Activated T-cell treated with anti-CD3 and anti-CD28 coated beads, Interleukin-2, amount 50 U/mL, for 24 hours (primary cell): ENCODE measurements at regions not wholly inside any gene's neighbourhood (a gene's known extent, or its start where the extent isn't known, plus 50 kb on each side); places are given as distances from the start of the nearest gene placed in this dataset.

Source experiments
- DNase-seq: peaks from one replicate; pipeline ENCODE4 v3.0.0-alpha.2; 2020
- H3K27ac Mint-ChIP-seq: 2 replicates; pipeline ENCODE4 v1.8.0; 2020; ENCODE audit warnings: mild to moderate bottlenecking, mixed read lengths
- H3K27me3 Mint-ChIP-seq: 2 replicates; pipeline ENCODE4 v1.8.0; 2020; ENCODE audit warnings: mixed read lengths
- H3K36me3 Mint-ChIP-seq: 2 replicates; pipeline ENCODE4 v1.8.0; 2020; ENCODE audit warnings: low read depth, mixed read lengths
- H3K4me1 Mint-ChIP-seq: 2 replicates; pipeline ENCODE4 v1.8.0; 2020; ENCODE audit warnings: low read depth, mixed read lengths
- H3K4me3 Mint-ChIP-seq: 2 replicates; pipeline ENCODE4 v1.8.0; 2020; ENCODE audit warnings: mild to moderate bottlenecking, moderate library complexity, mixed read lengths
- H3K9me3 Mint-ChIP-seq: 2 replicates; pipeline ENCODE4 v1.8.0; 2020; ENCODE audit warnings: mixed read lengths

GRCh38 chr7:85478530-85478929 lies 291.7 kb upstream of the SEMA3D start:
- DNase-seq = no peak
- no peaks in the 10 kb centered on the region for H3K36me3 Mint-ChIP-seq
- H3K27me3 Mint-ChIP-seq = no peaks in the 10 kb centered on the region
- H3K4me3 Mint-ChIP-seq = no peak overlapping the region
- H3K4me1 Mint-ChIP-seq = no peaks in the 10 kb centered on the region
- peaks cover 4% of the 10 kb centered on the region for H3K9me3 Mint-ChIP-seq
- no peak overlapping the region for H3K27ac Mint-ChIP-seq

DNA sequence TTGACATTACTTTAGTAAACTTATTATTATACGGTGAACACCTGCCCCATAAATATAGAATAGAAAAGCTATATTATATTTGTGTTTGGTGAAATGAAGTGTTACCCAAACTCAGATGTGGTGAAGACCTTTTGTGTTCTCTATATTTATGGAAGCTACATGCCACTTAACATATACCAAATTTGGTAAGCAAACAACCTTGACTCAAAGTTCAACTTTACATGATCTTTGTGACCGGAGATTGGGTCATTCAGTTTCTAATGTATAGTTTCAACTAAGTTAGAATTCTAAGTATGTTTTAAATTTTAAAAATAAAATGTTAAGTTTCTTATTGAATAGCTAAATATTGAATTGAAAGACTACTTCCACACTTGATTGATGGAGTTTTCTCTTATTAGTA lies 288.6 kb upstream of the SEMA3D start:
- Mint-ChIP-seq H3K4me3 (no peak overlapping the region), H3K27ac (no peak overlapping the region), H3K36me3 (no peaks in the 10 kb centered on the region), H3K4me1 (peaks cover 11% of the 10 kb centered on the region), H3K27me3 (no peaks in the 10 kb centered on the region), H3K9me3 (peaks cover 8% of the 10 kb centered on the region)
- DNase-seq = no peak

DNA sequence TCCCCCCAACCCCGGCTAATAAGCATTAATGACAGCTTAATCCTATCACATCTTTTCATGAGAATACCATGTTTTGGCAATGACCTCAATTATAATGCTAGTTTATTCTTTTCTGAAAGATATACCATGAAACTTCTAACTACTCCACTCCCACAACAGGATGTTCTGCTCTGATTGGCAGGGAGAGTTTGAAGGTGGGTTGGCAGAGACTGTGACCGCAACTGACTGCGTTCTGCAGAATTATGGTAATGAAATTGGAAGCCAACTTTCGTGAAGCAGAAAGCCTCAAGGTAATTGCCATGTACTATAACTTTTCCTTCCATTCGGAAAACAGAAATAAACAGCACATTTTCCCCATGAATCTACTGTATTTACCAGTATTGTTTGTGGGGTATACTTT lies 288.2 kb upstream of the SEMA3D start:
- no peak overlapping the region for H3K27ac Mint-ChIP-seq
- peaks cover 6% of the 10 kb centered on the region for H3K9me3 Mint-ChIP-seq
- no peak for DNase-seq
- H3K4me3 Mint-ChIP-seq = no peak overlapping the region
- H3K27me3 Mint-ChIP-seq = no peaks in the 10 kb centered on the region
- H3K4me1 Mint-ChIP-seq = peaks cover 11% of the 10 kb centered on the region
- H3K36me3 Mint-ChIP-seq = no peaks in the 10 kb centered on the region

- DNase-seq = no peak
- no peaks in the 10 kb centered on the region for H3K36me3 Mint-ChIP-seq
- peaks cover 11% of the 10 kb centered on the region for H3K4me1 Mint-ChIP-seq
- H3K27ac Mint-ChIP-seq = no peak overlapping the region
- H3K9me3 Mint-ChIP-seq = peaks cover 5% of the 10 kb centered on the region
- no peaks in the 10 kb centered on the region for H3K27me3 Mint-ChIP-seq
- no peak overlapping the region for H3K4me3 Mint-ChIP-seq
Observed at GRCh38 chr7:85474234-85474633, 287.4 kb upstream of the SEMA3D start.

DNA sequence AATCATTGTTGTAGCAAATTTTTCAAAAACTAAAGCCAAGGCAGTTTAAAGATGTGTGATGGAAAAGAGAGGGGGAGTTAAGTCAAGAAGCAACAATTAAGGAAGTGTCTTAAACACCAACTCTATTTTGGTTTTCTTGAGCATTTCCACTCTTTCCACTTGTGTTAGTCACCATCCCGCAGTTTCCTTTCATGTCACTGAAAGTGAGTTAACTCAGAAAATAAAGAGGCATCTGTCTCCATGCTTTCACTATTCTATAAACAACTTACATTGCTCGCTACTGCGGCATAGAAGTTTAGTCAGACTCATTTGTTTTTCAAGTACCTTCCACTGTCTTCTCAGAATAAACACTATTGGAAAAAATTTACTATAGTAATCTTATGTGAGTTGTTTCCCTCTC lies 284.9 kb upstream of the SEMA3D start:
- no peak for DNase-seq
- H3K4me3 Mint-ChIP-seq = no peak overlapping the region
- H3K27me3 Mint-ChIP-seq = no peaks in the 10 kb centered on the region
- H3K27ac Mint-ChIP-seq = no peak overlapping the region
- peaks cover 11% of the 10 kb centered on the region for H3K4me1 Mint-ChIP-seq
- peaks cover 5% of the 10 kb centered on the region for H3K9me3 Mint-ChIP-seq
- H3K36me3 Mint-ChIP-seq = no peaks in the 10 kb centered on the region

DNA sequence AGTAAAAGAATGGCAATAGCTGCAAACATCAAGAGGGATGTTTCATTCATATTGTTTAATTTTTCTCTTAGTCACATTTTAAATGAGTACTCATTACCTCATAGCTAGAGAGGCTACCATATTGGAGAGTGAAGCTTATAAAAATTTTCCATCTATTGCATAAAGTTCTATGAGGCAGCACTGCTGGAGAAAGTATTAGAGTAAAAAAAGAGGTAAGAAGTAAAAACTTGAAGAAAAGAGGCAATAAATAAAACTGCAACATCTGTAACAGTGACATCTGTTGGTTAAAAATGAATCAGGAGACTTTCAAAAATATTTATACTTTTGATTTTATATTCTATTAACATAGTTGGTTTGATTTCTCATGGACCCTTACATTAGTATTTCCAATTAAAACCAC lies 284.5 kb upstream of the SEMA3D start:
- Mint-ChIP-seq H3K36me3 (no peaks in the 10 kb centered on the region), H3K4me1 (peaks cover 11% of the 10 kb centered on the region), H3K27ac (no peak overlapping the region), H3K9me3 (peaks cover 5% of the 10 kb centered on the region), H3K4me3 (no peak overlapping the region), H3K27me3 (no peaks in the 10 kb centered on the region)
- no peak for DNase-seq

GRCh38 chr7:85469446-85470010 lies 282.7 kb upstream of the SEMA3D start:
- H3K27ac Mint-ChIP-seq = no peak overlapping the region
- H3K4me3 Mint-ChIP-seq = no peak overlapping the region
- no peak for DNase-seq
- H3K36me3 Mint-ChIP-seq = no peaks in the 10 kb centered on the region
- H3K9me3 Mint-ChIP-seq = peaks cover 5% of the 10 kb centered on the region
- H3K4me1 Mint-ChIP-seq = peaks cover 11% of the 10 kb centered on the region
- H3K27me3 Mint-ChIP-seq = no peaks in the 10 kb centered on the region

DNA sequence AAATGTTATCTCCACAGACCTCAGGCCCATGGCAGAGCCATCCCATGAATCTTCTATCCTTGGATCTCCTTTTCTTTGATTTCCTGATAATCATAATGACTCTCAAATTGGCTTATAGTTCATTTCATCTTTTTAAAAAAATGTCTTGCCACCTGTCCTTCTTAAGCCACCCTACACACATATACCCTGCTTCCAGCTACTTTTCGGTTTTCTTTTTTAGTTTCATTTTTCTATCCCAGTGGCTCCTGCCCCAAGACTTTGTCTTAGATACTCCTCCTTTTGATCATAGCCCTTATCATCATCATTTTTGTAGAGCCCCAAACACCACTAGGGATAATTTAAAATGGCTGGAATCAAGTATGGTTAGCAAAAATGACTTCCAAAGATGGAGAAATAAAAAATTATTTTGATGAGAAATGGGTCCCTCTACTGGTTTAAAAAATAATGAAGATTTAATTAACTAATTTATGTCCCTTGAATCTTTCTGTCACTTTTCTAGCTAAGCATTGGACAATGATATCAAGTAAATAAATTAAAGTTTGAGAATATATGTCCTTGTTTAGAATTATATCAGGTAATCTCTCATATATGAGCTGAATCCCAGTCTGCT lies 277.3 kb upstream of the SEMA3D start:
- no peaks in the 10 kb centered on the region for H3K9me3 Mint-ChIP-seq
- no peaks in the 10 kb centered on the region for H3K36me3 Mint-ChIP-seq
- H3K27me3 Mint-ChIP-seq = no peaks in the 10 kb centered on the region
- H3K4me3 Mint-ChIP-seq = no peak overlapping the region
- no peaks in the 10 kb centered on the region for H3K4me1 Mint-ChIP-seq
- no peak overlapping the region for H3K27ac Mint-ChIP-seq
- no peak for DNase-seq

GRCh38 chr7:85462671-85463070 lies 275.8 kb upstream of the SEMA3D start:
- H3K4me3 Mint-ChIP-seq = no peak overlapping the region
- H3K27me3 Mint-ChIP-seq = no peaks in the 10 kb centered on the region
- no peaks in the 10 kb centered on the region for H3K4me1 Mint-ChIP-seq
- H3K9me3 Mint-ChIP-seq = no peaks in the 10 kb centered on the region
- H3K36me3 Mint-ChIP-seq = no peaks in the 10 kb centered on the region
- no peak overlapping the region for H3K27ac Mint-ChIP-seq
- no peak for DNase-seq

DNA sequence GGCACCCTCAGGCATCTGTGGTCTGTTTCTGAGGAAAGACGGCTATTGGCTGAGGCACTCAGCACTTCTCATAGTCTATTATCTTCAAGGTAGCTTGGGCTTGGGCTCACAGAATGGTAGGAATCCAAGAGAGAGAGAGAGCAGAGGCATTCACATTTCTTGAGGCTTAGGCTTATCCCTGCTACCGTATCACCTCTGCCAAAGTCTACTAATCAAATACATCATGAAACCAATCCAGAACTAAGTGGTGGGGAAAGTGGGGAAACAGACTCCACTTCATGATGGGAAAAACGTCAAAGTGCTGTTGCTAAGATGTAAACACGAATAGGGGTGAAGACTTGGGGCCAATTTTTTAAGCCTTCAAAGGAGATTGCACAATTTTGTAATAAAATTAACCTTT lies 271.1 kb upstream of the SEMA3D start:
- H3K36me3 Mint-ChIP-seq = no peaks in the 10 kb centered on the region
- no peak overlapping the region for H3K4me3 Mint-ChIP-seq
- no peak overlapping the region for H3K27ac Mint-ChIP-seq
- no peak for DNase-seq
- H3K4me1 Mint-ChIP-seq = no peaks in the 10 kb centered on the region
- no peaks in the 10 kb centered on the region for H3K9me3 Mint-ChIP-seq
- H3K27me3 Mint-ChIP-seq = no peaks in the 10 kb centered on the region

DNA sequence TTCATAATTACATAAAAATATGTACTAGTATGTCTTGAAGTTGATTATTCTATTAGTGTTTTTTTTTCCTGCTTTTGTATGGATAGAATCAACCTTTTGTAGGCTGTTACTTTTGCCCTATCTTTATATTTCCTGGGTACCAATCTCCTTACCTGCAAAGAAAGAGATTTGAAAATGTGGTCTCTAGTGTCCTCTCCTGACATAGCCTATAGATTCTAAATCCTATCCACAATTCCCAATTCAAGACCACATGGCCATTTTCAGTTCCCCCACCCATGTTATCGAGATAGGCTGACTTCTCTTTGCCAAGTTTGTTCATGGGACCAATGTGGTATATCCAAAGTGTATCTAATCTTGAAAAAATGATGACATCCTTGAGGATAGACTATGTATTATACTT lies 269.4 kb upstream of the SEMA3D start:
- Mint-ChIP-seq H3K4me1 (no peaks in the 10 kb centered on the region), H3K4me3 (no peak overlapping the region), H3K27ac (no peak overlapping the region), H3K36me3 (no peaks in the 10 kb centered on the region), H3K9me3 (no peaks in the 10 kb centered on the region), H3K27me3 (no peaks in the 10 kb centered on the region)
- DNase-seq = no peak

DNA sequence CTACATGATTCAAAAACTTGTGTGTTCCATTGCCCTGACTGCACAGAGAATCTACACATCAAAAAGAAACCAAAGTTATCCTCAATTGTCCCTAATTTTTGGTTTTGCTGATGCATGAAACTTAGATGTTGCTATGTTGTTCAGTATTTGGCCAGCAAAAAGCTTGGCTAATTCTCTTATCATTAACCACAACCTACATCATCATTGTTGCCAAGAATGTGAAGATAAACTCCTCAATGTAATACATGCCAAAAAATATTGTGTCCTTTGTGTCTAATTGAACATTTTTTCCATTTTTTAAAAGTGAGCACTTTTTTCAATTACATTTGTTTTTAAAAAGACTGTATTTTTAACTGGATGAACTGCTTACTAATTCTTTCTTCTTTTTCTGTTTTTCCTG lies 268.0 kb upstream of the SEMA3D start:
- no peak for DNase-seq
- no peaks in the 10 kb centered on the region for H3K4me1 Mint-ChIP-seq
- no peaks in the 10 kb centered on the region for H3K9me3 Mint-ChIP-seq
- H3K27ac Mint-ChIP-seq = no peak overlapping the region
- no peak overlapping the region for H3K4me3 Mint-ChIP-seq
- no peaks in the 10 kb centered on the region for H3K36me3 Mint-ChIP-seq
- H3K27me3 Mint-ChIP-seq = no peaks in the 10 kb centered on the region

GRCh38 chr7:85452674-85453073 lies 265.8 kb upstream of the SEMA3D start:
- no peaks in the 10 kb centered on the region for H3K4me1 Mint-ChIP-seq
- H3K9me3 Mint-ChIP-seq = peaks cover 3% of the 10 kb centered on the region
- no peak overlapping the region for H3K4me3 Mint-ChIP-seq
- H3K27me3 Mint-ChIP-seq = no peaks in the 10 kb centered on the region
- no peaks in the 10 kb centered on the region for H3K36me3 Mint-ChIP-seq
- no peak overlapping the region for H3K27ac Mint-ChIP-seq
- DNase-seq = no peak

- Mint-ChIP-seq H3K27me3 (no peaks in the 10 kb centered on the region), H3K36me3 (no peaks in the 10 kb centered on the region), H3K27ac (no peak overlapping the region), H3K4me3 (no peak overlapping the region), H3K9me3 (peaks cover 3% of the 10 kb centered on the region), H3K4me1 (no peaks in the 10 kb centered on the region)
- DNase-seq = no peak
Observed at GRCh38 chr7:85449478-85449877, 262.6 kb upstream of the SEMA3D start.

DNA sequence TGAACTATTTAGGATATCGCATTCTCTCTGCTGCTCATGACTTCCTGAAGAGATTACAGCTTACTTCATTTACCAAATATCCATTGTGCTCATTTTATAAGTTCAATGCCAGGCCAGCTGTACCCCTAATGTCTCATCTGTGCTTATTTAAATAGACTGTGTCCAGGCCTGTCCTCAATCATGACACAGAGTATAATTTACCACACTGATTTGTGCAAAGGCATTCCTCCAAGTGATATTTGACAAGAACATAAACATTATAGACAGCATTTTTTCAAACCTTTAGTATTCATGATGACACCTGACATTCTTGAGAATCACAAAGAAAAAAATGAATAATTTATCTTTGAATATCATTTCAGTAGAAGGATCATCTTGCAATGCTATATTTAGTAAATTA lies 260.1 kb upstream of the SEMA3D start:
- H3K4me3 Mint-ChIP-seq = no peak overlapping the region
- H3K9me3 Mint-ChIP-seq = peaks cover 3% of the 10 kb centered on the region
- no peaks in the 10 kb centered on the region for H3K27me3 Mint-ChIP-seq
- H3K27ac Mint-ChIP-seq = no peak overlapping the region
- DNase-seq = no peak
- H3K36me3 Mint-ChIP-seq = no peaks in the 10 kb centered on the region
- no peaks in the 10 kb centered on the region for H3K4me1 Mint-ChIP-seq

DNA sequence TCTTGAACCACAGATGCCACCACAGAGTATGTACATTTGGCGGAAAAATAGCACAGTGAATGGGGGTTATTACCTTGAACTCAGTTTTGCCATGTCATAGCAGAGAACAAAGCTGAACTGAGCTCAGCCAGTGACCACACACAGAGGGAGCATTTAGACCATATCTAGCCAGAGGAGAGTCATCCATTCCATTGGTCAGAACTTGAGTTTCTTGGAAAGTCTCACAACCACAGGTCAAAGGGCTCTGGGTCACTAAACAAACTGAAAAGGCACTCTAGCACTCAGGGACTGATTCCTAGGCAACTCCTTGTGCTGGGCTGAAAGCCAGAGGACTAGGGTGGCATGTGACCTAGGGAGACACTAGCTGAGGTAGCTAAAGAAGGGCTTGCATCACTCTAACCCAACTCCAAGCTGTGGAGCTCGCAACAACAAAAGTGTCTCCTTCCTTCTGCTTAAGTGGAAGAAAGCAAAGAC lies 239.7 kb upstream of the SEMA3D start:
- no peaks in the 10 kb centered on the region for H3K36me3 Mint-ChIP-seq
- peaks cover 13% of the 10 kb centered on the region for H3K9me3 Mint-ChIP-seq
- H3K4me3 Mint-ChIP-seq = no peak overlapping the region
- H3K27ac Mint-ChIP-seq = no peak overlapping the region
- no peaks in the 10 kb centered on the region for H3K27me3 Mint-ChIP-seq
- no peak for DNase-seq
- no peaks in the 10 kb centered on the region for H3K4me1 Mint-ChIP-seq
